ENCODE measurements at regions not wholly inside any gene's neighbourhood (a gene's known extent, or its start where the extent isn't known, plus 50 kb on each side); places are given as distances from the start of the nearest gene placed in this dataset.

DNA sequence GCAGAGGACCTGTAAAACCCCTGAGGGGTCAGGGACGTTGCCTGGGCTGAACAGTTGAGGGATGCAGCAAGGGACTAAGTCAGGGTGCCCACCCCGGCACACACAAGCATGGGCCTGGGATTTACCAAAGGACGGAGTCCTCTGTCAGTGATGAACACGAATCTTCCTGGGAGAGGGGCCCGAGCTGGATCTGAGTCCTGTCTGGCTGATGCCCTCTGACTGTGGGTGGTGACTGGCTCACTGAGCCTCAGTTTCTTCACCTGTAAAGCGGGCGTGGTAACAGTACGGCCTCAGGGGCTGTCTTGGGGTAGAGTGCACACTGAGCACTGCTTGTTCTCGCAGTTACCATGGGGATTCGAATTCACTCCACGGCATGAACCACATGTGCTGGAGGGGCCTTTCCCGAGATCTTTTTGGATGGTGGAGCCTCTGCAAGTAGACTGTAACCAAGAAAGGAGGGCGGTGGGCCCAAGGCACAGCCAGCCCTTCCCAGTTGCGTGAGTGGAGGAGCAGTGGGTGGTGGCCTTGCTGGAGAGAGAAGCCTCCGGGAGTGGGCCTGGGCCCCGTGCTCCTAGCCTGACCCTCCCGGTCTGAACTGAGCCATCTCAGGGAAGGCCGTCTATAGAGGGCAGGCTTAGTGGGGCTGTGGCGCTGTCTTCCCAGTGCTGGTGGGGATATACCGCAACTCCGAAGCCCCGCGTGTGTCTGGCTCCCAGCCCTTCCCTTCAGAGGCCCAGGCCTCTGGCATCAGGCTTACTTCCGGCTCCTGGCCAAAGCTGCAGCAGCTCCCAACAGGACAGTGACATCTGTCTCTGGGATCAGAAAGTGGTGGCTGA is 130.8 kb upstream of the HS6ST1 start:
- Histone ChIP-seq H3K9me3 (ENCODE audit: low read depth) (no peaks in the 10 kb centered on the region), H3K36me3 (no peaks in the 10 kb centered on the region), H2AFZ (replicated peaks) (no peak overlapping the region), H3K4me1 (peaks cover 6% of the 10 kb centered on the region), H3F3A (ENCODE audit: low read depth) (no peaks in the 10 kb centered on the region), H3K27me3 (no peaks in the 10 kb centered on the region), H3K4me3 (no peak overlapping the region), H3K4me2 (no peak overlapping the region), H3K27ac (no peak overlapping the region), H4K20me1 (ENCODE audit: low read depth) (no peaks in the 10 kb centered on the region), H3K79me2 (ENCODE audit: low read depth) (no peaks in the 10 kb centered on the region), H3K9ac (no peak overlapping the region)
- Mint-ChIP-seq H3K9me3 (peaks cover 7% of the 10 kb centered on the region), H3K4me1 (peaks cover 34% of the 10 kb centered on the region), H3K27ac (peak overlapping the region; percentile 93), H3K4me3 (no peak overlapping the region), H3K27me3 (ENCODE audit: insufficient read depth, low read depth) (peaks cover 15% of the 10 kb centered on the region), H3K36me3 (peaks cover 2% of the 10 kb centered on the region)
- peak; percentile 14 for DNase-seq (ENCODE audit: low spot score)
- TF ChIP-seq, protein P1, sequence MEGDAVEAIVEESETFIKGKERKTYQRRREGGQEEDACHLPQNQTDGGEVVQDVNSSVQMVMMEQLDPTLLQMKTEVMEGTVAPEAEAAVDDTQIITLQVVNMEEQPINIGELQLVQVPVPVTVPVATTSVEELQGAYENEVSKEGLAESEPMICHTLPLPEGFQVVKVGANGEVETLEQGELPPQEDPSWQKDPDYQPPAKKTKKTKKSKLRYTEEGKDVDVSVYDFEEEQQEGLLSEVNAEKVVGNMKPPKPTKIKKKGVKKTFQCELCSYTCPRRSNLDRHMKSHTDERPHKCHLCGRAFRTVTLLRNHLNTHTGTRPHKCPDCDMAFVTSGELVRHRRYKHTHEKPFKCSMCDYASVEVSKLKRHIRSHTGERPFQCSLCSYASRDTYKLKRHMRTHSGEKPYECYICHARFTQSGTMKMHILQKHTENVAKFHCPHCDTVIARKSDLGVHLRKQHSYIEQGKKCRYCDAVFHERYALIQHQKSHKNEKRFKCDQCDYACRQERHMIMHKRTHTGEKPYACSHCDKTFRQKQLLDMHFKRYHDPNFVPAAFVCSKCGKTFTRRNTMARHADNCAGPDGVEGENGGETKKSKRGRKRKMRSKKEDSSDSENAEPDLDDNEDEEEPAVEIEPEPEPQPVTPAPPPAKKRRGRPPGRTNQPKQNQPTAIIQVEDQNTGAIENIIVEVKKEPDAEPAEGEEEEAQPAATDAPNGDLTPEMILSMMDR (IDR thresholded peaks at IDR 0.05) = no peak
- TF ChIP-seq EZH2phosphoT487 (IDR thresholded peaks at IDR 0.05) (no peak), EZH2 (IDR thresholded peaks at IDR 0.05) (no peak)

DNA sequence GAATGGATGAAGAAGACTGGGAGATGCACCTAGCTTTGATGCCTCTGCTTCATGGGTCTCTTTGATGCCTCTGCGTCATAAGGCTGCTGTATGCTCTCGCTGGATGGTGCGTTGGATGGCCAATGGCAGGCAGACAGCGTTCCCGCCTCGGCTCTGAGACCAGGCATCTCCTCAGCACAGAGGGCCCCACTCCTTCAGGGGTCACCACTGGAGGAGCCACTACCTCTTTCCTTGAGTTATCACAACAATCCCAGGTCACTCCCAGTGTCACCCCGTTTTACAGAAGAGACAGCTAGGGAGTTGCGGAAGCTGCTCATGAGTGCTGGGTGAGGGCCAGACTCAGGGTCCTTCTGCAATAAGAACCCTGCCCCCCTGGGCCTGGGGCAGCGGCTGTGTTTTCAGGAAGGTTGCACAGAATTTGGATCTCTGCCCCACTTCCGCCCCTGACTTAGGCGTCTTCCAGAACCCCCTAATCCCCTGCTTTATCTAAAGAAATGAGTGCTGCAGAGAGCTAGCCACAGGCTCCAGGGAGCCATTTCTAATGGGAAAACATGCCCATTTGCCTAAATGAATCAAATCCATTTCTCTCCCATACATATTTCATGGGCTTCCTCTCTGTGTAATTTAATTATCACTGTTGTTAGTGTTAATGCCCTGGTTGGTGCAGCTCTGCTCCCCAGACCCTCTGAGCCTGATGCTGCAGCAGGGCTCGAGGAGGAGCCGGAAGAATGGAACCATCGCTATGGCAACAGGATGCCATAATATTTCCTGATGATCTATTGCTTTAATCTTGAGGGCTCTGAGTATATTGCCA is 131.8 kb upstream of the HS6ST1 start:
- Mint-ChIP-seq H3K4me1 (peaks cover 34% of the 10 kb centered on the region), H3K4me3 (no peak overlapping the region), H3K27me3 (ENCODE audit: insufficient read depth, low read depth) (peaks cover 19% of the 10 kb centered on the region), H3K36me3 (peaks cover 2% of the 10 kb centered on the region), H3K27ac (peak overlapping the region; percentile 93), H3K9me3 (peaks cover 13% of the 10 kb centered on the region)
- Histone ChIP-seq H3K9ac (no peak overlapping the region), H3K4me1 (peaks cover 6% of the 10 kb centered on the region), H3K36me3 (no peaks in the 10 kb centered on the region), H2AFZ (replicated peaks) (peak overlapping the region; percentile 37), H3K79me2 (ENCODE audit: low read depth) (no peaks in the 10 kb centered on the region), H3K27ac (no peak overlapping the region), H3K27me3 (no peaks in the 10 kb centered on the region), H3K9me3 (ENCODE audit: low read depth) (no peaks in the 10 kb centered on the region), H3F3A (ENCODE audit: low read depth) (no peaks in the 10 kb centered on the region), H3K4me3 (no peak overlapping the region), H3K4me2 (no peak overlapping the region), H4K20me1 (ENCODE audit: low read depth) (no peaks in the 10 kb centered on the region)
- peak; percentile 8 for DNase-seq (ENCODE audit: low spot score)
- no peak for TF ChIP-seq EZH2phosphoT487 (IDR thresholded peaks at IDR 0.05)
- TF ChIP-seq, protein P1 (IDR thresholded peaks at IDR 0.05) = no peak
- TF ChIP-seq EZH2 (IDR thresholded peaks at IDR 0.05) = no peak

DNA sequence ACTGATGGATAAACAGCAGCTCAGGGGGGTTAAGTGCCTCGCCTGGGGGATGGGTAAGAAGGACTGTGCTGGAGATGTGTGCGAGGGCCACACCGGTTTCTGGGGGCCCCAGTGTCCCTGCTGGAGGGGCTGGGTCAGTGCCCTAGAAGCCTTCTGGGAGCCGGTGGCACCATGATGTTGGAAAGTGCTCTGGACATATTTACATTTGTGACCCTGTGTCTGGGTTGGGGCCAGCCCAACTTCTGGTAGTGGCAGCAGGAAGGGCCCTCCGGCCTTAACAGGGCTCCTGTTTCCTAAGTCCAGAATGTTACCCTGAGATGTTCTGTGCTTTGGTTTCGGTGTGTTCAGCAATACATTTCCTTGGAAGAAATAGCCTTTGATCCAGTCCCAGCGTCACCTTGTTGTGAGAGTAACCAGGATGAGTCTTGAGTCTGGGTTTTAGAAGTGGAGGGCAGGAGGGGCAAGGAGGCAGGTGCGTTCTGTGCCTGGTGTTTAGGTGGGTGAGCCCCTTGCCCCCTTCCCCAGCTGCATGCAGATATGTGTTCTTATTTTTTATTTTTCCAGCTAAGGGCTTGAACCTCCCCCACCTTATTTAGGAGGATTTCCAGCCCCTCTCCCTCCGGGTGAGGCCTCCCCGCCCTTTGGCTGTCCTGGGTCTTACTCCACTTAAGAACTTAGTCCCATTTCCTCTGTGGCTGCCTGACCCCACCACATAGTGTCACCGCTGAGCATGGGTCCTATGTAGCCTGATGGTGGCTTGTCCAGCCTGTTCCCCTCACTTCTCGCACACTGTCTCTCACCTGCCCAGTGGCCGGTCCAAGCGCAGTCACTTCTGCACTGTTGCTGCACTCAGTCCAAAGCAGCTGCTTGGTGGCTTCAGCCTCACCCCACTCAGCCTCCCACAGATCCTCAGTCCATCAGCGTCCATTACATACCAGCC is 132.7 kb upstream of the HS6ST1 start:
- peak overlapping the region; percentile 84 for H3K27ac Mint-ChIP-seq
- Histone ChIP-seq H3K27me3 (no peaks in the 10 kb centered on the region), H3K4me1 (peaks cover 6% of the 10 kb centered on the region), H3K9ac (no peak overlapping the region), H3K9me3 (ENCODE audit: low read depth) (no peaks in the 10 kb centered on the region), H3K79me2 (ENCODE audit: low read depth) (no peaks in the 10 kb centered on the region), H3K36me3 (no peaks in the 10 kb centered on the region), H3F3A (ENCODE audit: low read depth) (no peaks in the 10 kb centered on the region), H3K4me3 (no peak overlapping the region), H2AFZ (replicated peaks) (no peak overlapping the region), H4K20me1 (ENCODE audit: low read depth) (no peaks in the 10 kb centered on the region), H3K27ac (no peak overlapping the region), H3K4me2 (no peak overlapping the region)
- H3K27me3 Mint-ChIP-seq (ENCODE audit: insufficient read depth, low read depth) = peaks cover 19% of the 10 kb centered on the region
- peaks cover 34% of the 10 kb centered on the region for H3K4me1 Mint-ChIP-seq
- peak overlapping the region; percentile 56 for H3K4me3 Mint-ChIP-seq
- DNase-seq (ENCODE audit: low spot score) = peak; percentile 1
- peaks cover 17% of the 10 kb centered on the region for H3K9me3 Mint-ChIP-seq
- H3K36me3 Mint-ChIP-seq = peaks cover 2% of the 10 kb centered on the region
- TF ChIP-seq, protein P1 (IDR thresholded peaks at IDR 0.05) = no peak
- TF ChIP-seq EZH2 (IDR thresholded peaks at IDR 0.05) = no peak
- no peak for TF ChIP-seq EZH2phosphoT487 (IDR thresholded peaks at IDR 0.05)

Data from neural progenitor cell (in vitro differentiated cells).